ENCODE measurements at regions not wholly inside any gene's neighbourhood (a gene's known extent, or its start where the extent isn't known, plus 50 kb on each side); places are given as distances from the start of the nearest gene placed in this dataset.

- no peak for ATAC-seq
These were observed 231.5 kb downstream of the LOXHD1 start for GRCh38 chr18:46425511-46425910.

DNA sequence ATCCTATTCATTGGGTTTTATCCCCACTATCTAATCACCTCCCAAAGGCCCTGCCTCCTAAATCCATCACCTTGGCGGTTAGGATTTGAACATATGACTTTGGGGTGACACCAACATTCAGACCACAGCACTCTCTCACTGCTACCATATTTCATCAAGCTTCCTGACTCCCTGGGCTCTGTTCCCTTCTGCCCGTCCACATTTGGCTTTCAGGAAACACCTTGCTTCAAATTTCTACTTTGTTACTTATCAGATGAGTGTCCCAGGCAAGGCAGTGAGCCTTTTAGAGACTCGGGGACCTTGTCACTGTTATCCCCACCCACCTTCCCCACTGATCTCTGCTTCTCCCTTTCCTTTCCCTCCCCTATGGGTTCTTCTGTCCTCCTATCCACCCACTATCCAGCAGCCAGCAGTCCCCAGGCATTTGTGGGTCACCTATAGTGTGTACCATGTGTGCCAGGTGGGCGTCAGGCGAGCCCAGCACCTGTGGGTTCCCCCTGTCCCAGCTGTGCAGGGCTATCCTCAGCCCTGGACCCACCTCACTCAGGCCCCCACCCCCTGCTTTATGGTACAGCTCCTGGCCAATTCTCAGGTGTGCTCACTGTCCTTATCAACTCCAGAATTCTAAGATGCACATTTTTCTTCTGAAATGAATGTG lies 230.9 kb downstream of the LOXHD1 start:
- POLR2A ChIA-PET: interaction anchor here (0.7 to 1.0 kb wide), 2 partner anchors 9 to 20 kb away, joined by 3 read pairs; no protein-coding TSS in a partner anchor
- DNase-seq (ENCODE audit: extremely low read depth in 1 of 4, low spot score in 3 of 4): no peak
- WGBS (ENCODE audit: insufficient coverage, low coverage, missing lambda C conversion rate): 12% methylated on average over 5 of the region's 5 CpGs
- no peaks in the 10 kb centered on the region for H3K36me3 ChIP-seq (ENCODE audit: control insufficient read depth, insufficient read depth, low read length)
- CTCF ChIA-PET (ENCODE audit: low intra/inter-chr PET ratio): no interaction called here
- H3K4me3 ChIP-seq: no peak overlapping the region
- peaks cover 9 to 19% of the 10 kb centered on the region in 2 experiments for H3K4me1 ChIP-seq (replicated peaks in 1 of 2; ENCODE audit: control insufficient read depth in 2 of 2, insufficient read depth in 2 of 2, low read length in 2 of 2)
- in situ Hi-C loops (cut with MboI): no loop called here
- H3K27me3 ChIP-seq (ENCODE audit: control insufficient read depth in 2 of 2, insufficient read depth in 2 of 2, low read length in 2 of 2): no peaks in the 10 kb centered on the region; a peak in 1 of 5 replicates
- ATAC-seq: no peak
- H3K4me2 ChIP-seq (ENCODE audit: insufficient read depth, low read length): no peak overlapping the region
- BruUV-seq (replicated peaks): no TSS peak
- no peak for FAIRE-seq
- no peaks in the 10 kb centered on the region for H3K9me1 ChIP-seq (ENCODE audit: control insufficient read depth, insufficient read depth, low read length)
- H3K27ac ChIP-seq (ENCODE audit: extremely low read depth, low read depth, low read length): no peak overlapping the region
- H3K9ac ChIP-seq (ENCODE audit: insufficient read depth in 1 of 2, low read depth in 2 of 2, low read length in 2 of 2): no peak overlapping the region
- no peaks in the 10 kb centered on the region for H3K79me2 ChIP-seq (ENCODE audit: control insufficient read depth, insufficient read depth, low read length)
- no peaks in the 10 kb centered on the region for H4K20me1 ChIP-seq (replicated peaks; ENCODE audit: control insufficient read depth, insufficient read depth, low read length)
- intact Hi-C loops (cut with micrococcal nuclease): no loop called here
- H3K9me3 ChIP-seq (replicated peaks; ENCODE audit: control insufficient read depth, insufficient read depth, low read depth, low read length): no peaks in the 10 kb centered on the region
- H2AFZ ChIP-seq (ENCODE audit: low read depth, low read length): no peak overlapping the region
- TF ChIP-seq ZNF280A (IDR thresholded peaks at IDR 0.05; ENCODE audit: low read depth, partially characterized antibody): no peak
- no peak for TF ChIP-seq ZBTB12 (CRISPR knock-in tag; IDR thresholded peaks at IDR 0.05)
- TF ChIP-seq, protein P1, sequence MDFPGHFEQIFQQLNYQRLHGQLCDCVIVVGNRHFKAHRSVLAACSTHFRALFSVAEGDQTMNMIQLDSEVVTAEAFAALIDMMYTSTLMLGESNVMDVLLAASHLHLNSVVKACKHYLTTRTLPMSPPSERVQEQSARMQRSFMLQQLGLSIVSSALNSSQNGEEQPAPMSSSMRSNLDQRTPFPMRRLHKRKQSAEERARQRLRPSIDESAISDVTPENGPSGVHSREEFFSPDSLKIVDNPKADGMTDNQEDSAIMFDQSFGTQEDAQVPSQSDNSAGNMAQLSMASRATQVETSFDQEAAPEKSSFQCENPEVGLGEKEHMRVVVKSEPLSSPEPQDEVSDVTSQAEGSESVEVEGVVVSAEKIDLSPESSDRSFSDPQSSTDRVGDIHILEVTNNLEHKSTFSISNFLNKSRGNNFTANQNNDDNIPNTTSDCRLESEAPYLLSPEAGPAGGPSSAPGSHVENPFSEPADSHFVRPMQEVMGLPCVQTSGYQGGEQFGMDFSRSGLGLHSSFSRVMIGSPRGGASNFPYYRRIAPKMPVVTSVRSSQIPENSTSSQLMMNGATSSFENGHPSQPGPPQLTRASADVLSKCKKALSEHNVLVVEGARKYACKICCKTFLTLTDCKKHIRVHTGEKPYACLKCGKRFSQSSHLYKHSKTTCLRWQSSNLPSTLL (IDR thresholded peaks at IDR 0.05): no peak
- no peak for TF ChIP-seq PHF8 (IDR thresholded peaks at IDR 0.05; ENCODE audit: borderline replicate concordance, low read length)
- TF ChIP-seq SOX6 (IDR thresholded peaks at IDR 0.05): no peak
- TF ChIP-seq JUN (IDR thresholded peaks at IDR 0.05; ENCODE audit: borderline replicate concordance, low read depth, low read length): no peak
- TF ChIP-seq JUN (CRISPR knock-in tag; IDR thresholded peaks at IDR 0.05; ENCODE audit: borderline replicate concordance): no peak
- no peak for TF ChIP-seq FUS (optimal IDR thresholded peaks at IDR 0.05; ENCODE audit: low read depth, low read length)

More at GRCh38 chr18:46425511-46425910, 231.5 kb downstream of the LOXHD1 start:
- Histone ChIP-seq H3K27ac (ENCODE audit: extremely low read depth, low read depth, low read length) (no peak overlapping the region), H3K4me3 (no peak overlapping the region), H3K9ac (ENCODE audit: insufficient read depth in 1 of 2, low read depth in 2 of 2, low read length in 2 of 2) (no peak overlapping the region), H4K20me1 (replicated peaks; ENCODE audit: control insufficient read depth, insufficient read depth, low read length) (no peaks in the 10 kb centered on the region), H3K9me1 (ENCODE audit: control insufficient read depth, insufficient read depth, low read length) (no peaks in the 10 kb centered on the region), H3K9me3 (replicated peaks; ENCODE audit: control insufficient read depth, insufficient read depth, low read depth, low read length) (no peaks in the 10 kb centered on the region), H3K36me3 (ENCODE audit: control insufficient read depth, insufficient read depth, low read length) (no peaks in the 10 kb centered on the region), H2AFZ (ENCODE audit: low read depth, low read length) (no peak overlapping the region), H3K4me2 (ENCODE audit: insufficient read depth, low read length) (no peak overlapping the region), H3K79me2 (ENCODE audit: control insufficient read depth, insufficient read depth, low read length) (no peaks in the 10 kb centered on the region), H3K4me1 (replicated peaks in 1 of 2; ENCODE audit: control insufficient read depth in 2 of 2, insufficient read depth in 2 of 2, low read length in 2 of 2) (peaks cover 9 to 19% of the 10 kb centered on the region in 2 experiments), H3K27me3 (ENCODE audit: control insufficient read depth in 2 of 2, insufficient read depth in 2 of 2, low read length in 2 of 2) (no peaks in the 10 kb centered on the region; a peak in 1 of 5 replicates)
- in situ Hi-C loops (cut with MboI) (no loop called here), intact Hi-C loops (cut with micrococcal nuclease) (no loop called here)
- CTCF ChIA-PET (ENCODE audit: low intra/inter-chr PET ratio): no interaction called here
- DNase-seq (ENCODE audit: extremely low read depth in 1 of 4, low spot score in 3 of 4): no peak
- 34% methylated on average over 3 of the region's 3 CpGs for WGBS (ENCODE audit: insufficient coverage, low coverage, missing lambda C conversion rate)
- BruUV-seq (replicated peaks): no TSS peak
- TF ChIP-seq ZBED1 (IDR thresholded peaks at IDR 0.05) (no peak), L3MBTL2 (IDR thresholded peaks at IDR 0.05) (no peak), PCBP1 (IDR thresholded peaks at IDR 0.05; ENCODE audit: low read depth, low read length, poor library complexity, severe bottlenecking) (no peak)
- no peak for FAIRE-seq
- POLR2A ChIA-PET: interaction anchor here (0.7 to 1.0 kb wide), 2 partner anchors 9 to 231 kb away, joined by 3 read pairs; no protein-coding TSS in a partner anchor
